Bone marrow (tissue), 2 donors: ENCODE measurements at regions not wholly inside any gene's neighbourhood (a gene's known extent, or its start where the extent isn't known, plus 50 kb on each side); places are given as distances from the start of the nearest gene placed in this dataset.

Experiments used
- DNase-seq, 2 donors: peaks; one replicate each; lab custom pipeline; 2025; lab: John Stamatoyannopoulos, UW

- DNase-seq: no peak
These were observed 207.4 kb upstream of the SGK1 start for GRCh38 chr6:134525190-134525868.

DNA sequence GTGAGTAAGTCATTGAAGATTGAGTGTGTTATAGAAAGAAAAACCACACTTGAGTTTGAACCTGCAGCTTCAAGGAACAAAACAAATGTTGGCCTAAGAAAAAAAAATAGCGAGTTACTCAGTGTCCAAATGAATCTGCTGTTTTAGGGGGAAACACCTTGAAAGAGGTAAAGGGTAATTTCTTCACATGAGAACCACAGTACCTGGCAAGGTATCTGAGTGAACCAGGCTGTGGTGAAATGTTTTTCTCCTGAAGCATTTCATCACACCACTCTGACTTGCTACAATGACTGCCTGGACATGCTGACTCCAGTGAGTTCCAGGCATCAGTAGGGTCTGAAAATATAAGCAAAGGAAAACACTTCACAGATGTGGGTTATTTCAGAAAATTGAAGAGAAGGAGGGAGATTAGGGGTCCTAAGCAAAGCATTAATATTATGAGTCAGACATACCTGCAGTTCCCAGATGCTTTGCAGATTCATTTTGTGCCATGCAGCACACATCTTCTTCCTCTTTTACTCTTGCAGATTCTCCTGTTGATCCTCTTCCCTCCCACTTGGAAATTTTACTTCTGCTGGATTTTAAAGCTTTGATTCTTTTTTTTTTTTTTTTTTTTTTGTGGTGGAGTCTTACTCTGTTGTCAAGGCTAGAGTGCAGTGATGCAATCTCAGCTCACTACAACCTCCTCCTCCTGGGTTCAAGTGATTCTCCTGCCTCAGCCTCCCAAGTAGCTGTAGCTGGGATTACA lies 206.2 kb upstream of the SGK1 start:
- DNase-seq: no peak

DNA sequence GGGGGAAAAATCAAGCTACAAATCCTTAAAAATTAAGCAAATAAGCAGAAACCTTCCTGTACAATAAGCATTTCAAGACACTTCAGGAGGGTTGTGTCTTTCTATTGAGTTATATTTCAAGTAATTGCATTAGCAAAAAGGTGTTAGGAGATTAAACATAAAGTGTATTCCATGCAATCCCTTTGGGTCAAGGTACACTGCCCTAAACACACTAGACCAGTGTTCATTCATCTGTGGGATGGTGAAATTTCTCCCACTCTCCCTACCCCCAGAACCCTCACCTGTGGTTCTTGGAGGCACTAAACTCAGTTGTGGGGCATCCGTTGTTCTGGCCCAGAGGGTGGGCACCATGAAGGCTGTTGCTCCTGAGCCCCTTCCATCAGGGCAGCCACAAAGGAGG lies 205.1 kb upstream of the SGK1 start:
- DNase-seq: no peak

- no peak for DNase-seq
These were observed 203.2 kb upstream of the SGK1 start for GRCh38 chr6:134521116-134521501.

GRCh38 chr6:134520181-134521115 lies 202.5 kb upstream of the SGK1 start:
- no peak for DNase-seq

GRCh38 chr6:134519465-134519864 lies 201.6 kb upstream of the SGK1 start:
- DNase-seq: peak in 1 of 2 donors; percentile 86

DNA sequence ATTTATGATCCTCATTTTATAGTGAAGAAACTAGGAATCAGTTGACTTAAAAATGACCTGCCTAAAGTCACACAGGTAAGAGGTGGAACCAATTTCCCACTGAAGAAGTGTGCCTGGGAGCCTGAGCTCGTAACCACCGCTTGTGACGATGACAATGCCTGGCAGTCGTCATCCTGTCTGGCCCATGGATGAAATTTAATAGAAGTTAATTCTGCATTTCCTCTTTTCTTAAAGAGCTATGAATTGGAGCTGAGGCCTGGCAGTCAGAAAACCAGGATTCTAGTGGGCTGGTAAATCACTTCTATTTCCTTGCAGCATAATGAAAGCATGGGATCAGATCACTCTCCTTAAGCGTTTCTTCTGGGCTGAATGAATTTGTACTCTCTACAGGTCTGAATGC lies 200.0 kb upstream of the SGK1 start:
- DNase-seq: no peak

GRCh38 chr6:134517145-134517658 lies 199.3 kb upstream of the SGK1 start:
- no peak for DNase-seq

- no peak for DNase-seq
These were observed 198.7 kb upstream of the SGK1 start for GRCh38 chr6:134516582-134516981.

DNA sequence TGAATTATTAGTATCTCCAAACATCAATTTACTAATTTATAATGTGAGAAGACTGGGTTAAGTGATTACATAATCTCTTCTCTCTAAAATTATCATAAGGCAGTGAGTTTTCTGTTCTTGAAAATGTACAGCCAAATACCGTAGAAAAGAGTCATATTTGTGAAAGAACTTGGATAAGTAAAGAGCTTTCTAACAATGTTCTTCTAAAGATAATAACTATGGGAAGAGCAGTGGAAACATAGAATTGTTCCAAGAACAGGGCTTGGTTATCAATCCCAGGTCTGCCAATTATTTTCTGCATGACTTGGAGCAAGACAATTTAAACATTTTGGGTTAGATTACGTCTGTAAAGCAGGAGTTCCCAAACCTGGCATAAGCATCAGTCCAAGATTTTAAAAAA lies 198.1 kb upstream of the SGK1 start:
- DNase-seq: no peak

DNA sequence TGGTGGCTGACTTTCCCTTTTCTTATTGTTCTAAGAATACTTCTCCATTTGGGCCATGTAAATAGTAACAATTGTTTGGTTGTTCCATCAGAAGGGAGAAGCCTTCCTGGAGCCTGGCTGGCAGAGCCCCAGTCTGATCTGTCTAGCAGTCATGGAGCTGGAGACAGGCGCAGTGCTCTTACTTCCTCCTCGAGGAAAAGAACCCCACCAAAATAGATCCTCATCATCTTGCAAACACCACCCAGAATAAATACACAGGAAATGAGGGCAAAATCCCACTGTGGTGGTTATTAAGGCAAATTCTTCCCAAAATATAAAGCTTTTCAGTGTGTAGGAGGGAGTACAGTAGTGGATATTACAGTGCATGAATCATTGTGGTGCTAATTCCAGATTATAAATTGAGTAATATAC lies 195.1 kb upstream of the SGK1 start:
- DNase-seq: no peak

- no peak for DNase-seq
These were observed 194.2 kb upstream of the SGK1 start for GRCh38 chr6:134511984-134512683.

DNA sequence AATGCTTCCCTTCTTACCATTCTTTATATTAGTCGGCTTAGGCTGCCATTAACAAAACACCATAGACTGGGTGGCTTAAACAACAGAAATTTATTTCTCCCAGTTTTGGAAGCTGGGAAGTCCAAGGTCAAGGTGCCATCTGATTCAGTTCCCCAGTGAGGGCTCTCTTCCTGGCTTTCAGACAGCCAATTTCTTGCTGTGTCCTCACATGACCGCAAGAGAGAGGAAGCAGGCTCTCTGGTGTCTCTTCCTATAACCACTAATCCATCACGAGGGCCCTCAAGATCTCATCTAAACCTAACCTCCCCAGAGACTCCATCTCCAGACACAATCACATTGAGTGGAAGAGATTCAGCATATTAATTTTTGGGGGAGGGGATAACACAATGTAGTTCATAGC lies 193.0 kb upstream of the SGK1 start:
- peak in 1 of 2 donors; percentile 49 for DNase-seq

DNA sequence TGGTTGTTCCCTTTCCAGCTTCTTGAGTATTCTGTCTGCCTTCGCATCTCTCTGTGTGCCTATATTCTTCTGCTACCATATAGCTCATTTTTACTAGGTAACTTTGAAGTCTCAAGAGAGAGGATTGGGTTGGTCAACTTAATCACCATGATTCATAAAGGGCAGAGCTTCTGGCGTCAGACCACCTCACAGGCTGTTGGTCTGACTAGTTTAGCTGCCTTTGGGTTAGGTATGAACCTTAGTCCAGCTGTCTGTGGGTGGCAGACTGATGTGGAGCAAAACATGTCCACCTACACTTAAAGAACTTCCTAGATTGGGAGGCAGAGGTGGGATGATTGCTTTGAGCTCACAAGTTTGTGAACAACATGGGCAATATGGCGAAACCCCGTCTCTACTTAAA lies 192.2 kb upstream of the SGK1 start:
- DNase-seq: no peak

DNA sequence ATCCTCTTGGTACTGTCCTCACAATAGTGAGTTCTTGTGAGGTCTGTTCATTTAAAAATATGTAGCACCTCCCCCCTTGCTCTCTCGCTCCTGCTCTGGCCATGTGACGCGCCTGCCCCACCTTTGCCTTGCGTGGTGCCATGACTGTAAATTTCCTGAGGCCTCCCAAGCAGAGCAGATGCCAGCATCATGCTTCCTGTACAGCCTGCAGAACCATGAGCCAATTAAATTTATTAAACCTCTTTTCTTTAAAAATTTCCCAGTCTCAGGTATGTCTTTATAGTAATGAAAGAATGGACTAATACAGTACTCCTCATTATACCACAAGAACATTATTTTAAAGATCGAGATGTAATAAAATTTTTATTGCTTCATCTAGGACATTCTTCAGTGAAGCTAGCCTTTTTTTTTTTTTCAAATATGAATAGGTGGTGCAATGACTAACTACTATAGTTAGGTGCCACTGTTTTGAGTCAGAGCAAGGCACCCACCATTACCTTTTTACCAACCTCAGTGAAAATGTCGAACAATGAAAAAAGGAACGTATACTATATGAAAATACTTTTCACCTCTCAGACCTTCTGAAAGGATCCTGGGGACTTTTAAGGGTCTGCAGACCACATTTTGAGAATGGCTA lies 191.1 kb upstream of the SGK1 start:
- DNase-seq: no peak

DNA sequence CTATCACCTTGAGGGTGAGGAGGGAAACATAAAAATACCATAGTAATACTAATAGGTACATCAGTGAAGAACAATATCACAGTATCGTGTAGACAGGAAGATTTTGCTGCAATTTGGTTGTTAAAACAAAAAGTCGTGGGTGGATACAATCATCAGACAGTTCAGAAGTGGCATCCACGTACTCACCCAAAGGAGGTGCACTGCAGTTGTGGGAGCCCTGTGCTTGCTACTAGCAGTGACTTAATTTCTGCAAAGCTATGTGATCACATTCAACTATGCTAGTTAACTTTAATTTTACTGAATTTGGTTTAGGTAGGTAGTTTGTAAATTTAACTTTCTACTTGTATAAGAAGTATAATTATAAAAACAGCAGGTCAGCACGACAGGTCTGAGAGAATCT lies 188.2 kb upstream of the SGK1 start:
- no peak for DNase-seq

GRCh38 chr6:134503585-134504281 lies 185.8 kb upstream of the SGK1 start:
- no peak for DNase-seq

GRCh38 chr6:134502614-134503549 lies 185.0 kb upstream of the SGK1 start:
- peak in 1 of 2 donors; percentile 23 for DNase-seq

DNA sequence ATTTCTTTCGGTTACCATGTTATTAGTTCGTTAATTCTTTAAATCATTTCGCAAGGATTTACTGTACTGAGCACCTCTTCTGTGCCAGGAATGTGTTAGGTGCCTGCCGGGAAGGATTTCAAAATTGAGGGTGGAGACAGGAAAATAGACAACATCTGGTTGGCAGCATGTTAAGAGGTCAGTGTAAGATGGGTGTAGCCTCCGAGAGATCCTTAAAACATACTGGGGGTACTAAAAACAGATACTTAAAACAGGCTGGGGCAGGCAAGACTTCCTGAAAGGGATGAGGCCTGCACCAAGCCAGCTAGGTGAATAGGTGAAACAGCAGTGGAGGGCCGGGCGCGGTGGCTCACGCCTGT lies 178.0 kb upstream of the SGK1 start:
- DNase-seq: no peak
